NOMO-1 treated with DMSO at 0.1 percent for 48 hours (cell line): ENCODE measurements at regions not wholly inside any gene's neighbourhood (a gene's known extent, or its start where the extent isn't known, plus 50 kb on each side); places are given as distances from the start of the nearest gene placed in this dataset.
"Not testable (repeated sequence)": the region's sequence is repeated elsewhere in the genome, so short reads cannot be mapped to it uniquely, and the experiment has no call there.

Experiments
- DNase-seq: peaks from one replicate; lab custom pipeline; 2025; ENCODE audit not compliant: unreplicated experiment; lab: John Stamatoyannopoulos, UW

GRCh38 chr5:90071656-90072055 lies 337.9 kb downstream of the CETN3 start:
- DNase-seq, result no peak

- DNase-seq, result no peak
Observed at GRCh38 chr5:90071066-90071465, 338.5 kb downstream of the CETN3 start.

GRCh38 chr5:90066920-90067319 lies 342.6 kb downstream of the CETN3 start:
- no peak for DNase-seq

GRCh38 chr5:90056911-90057705 lies 352.4 kb downstream of the CETN3 start:
- no peak for DNase-seq

GRCh38 chr5:90055831-90056328 lies 353.7 kb downstream of the CETN3 start:
- DNase-seq, result no peak

- no peak for DNase-seq
Observed at GRCh38 chr5:90054612-90055011, 354.9 kb downstream of the CETN3 start.

GRCh38 chr5:90051756-90052155 lies 357.8 kb downstream of the CETN3 start:
- DNase-seq, result no peak

GRCh38 chr5:90050103-90050502 lies 359.5 kb downstream of the CETN3 start:
- DNase-seq, result peak; percentile 4

GRCh38 chr5:90047113-90047512 lies 362.4 kb downstream of the CETN3 start:
- no peak for DNase-seq

- not testable (repeated sequence) for DNase-seq
Observed at GRCh38 chr5:90040082-90040481, 369.5 kb downstream of the CETN3 start.

GRCh38 chr5:90037646-90038045 lies 371.9 kb downstream of the CETN3 start:
- DNase-seq, result no peak

- DNase-seq, result no peak
Observed at GRCh38 chr5:90022711-90023053, 386.9 kb downstream of the CETN3 start.

- DNase-seq, result no peak
Observed at GRCh38 chr5:90022002-90022710, 387.4 kb downstream of the CETN3 start.

- peak; percentile 89 for DNase-seq
Observed at GRCh38 chr5:90020575-90021538, 388.7 kb downstream of the CETN3 start.

- no peak for DNase-seq
Observed at GRCh38 chr5:90017239-90017638, 392.3 kb downstream of the CETN3 start.

- peak; percentile 62 for DNase-seq
Observed at GRCh38 chr5:90015584-90016018, 394.0 kb downstream of the CETN3 start.

GRCh38 chr5:90014420-90014819 lies 395.1 kb downstream of the CETN3 start:
- DNase-seq, result no peak

- DNase-seq, result no peak
Observed at GRCh38 chr5:90000351-90000750, 409.2 kb downstream of the CETN3 start.

- no peak for DNase-seq
Observed at GRCh38 chr5:89998519-89999305, 410.8 kb downstream of the CETN3 start.

- peak; percentile 47 for DNase-seq
Observed at GRCh38 chr5:89996890-89997289, 412.7 kb downstream of the CETN3 start.
